Progenitor cell of endocrine pancreas (in vitro differentiated cells): ENCODE measurements at regions not wholly inside any gene's neighbourhood (a gene's known extent, or its start where the extent isn't known, plus 50 kb on each side); places are given as distances from the start of the nearest gene placed in this dataset.

ENCODE experiments used
- DNase-seq: peaks from one replicate; pipeline ENCODE4 v3.0.0; 2021; ENCODE audit warnings: low spot score; ENCODE audit not compliant: unreplicated experiment
- H3K27ac Mint-ChIP-seq: 2 replicates; pipeline ENCODE4 v1.8.0; 2021; ENCODE audit warnings: mild to moderate bottlenecking, moderate library complexity, mixed read lengths
- H3K27me3 Mint-ChIP-seq: 2 replicates; pipeline ENCODE4 v1.8.0; 2021; ENCODE audit warnings: mixed read lengths
- H3K36me3 Mint-ChIP-seq: 2 replicates; pipeline ENCODE4 v1.8.0; 2022; ENCODE audit warnings: mixed read lengths; ENCODE audit not compliant: insufficient read depth
- H3K4me1 Mint-ChIP-seq: 2 replicates; pipeline ENCODE4 v1.8.0; 2021; ENCODE audit warnings: low read depth, mixed read lengths
- H3K4me3 Mint-ChIP-seq: 2 replicates; pipeline ENCODE4 v1.8.0; 2021; ENCODE audit warnings: low read depth, mild to moderate bottlenecking, moderate library complexity, mixed read lengths
- H3K9me3 Mint-ChIP-seq: 2 replicates; pipeline ENCODE4 v1.8.0; 2021; ENCODE audit warnings: low read depth, mixed read lengths
- CTCF ChIP-seq: fragments of 200-600 bp; sonication (generic); IDR thresholded peaks from one replicate; pipeline ENCODE4 v1.5.0; 2021; ENCODE audit warnings: antibody characterized with exemption, mild to moderate bottlenecking; ENCODE audit not compliant: unreplicated experiment

- no peaks in the 10 kb centered on the region for H3K9me3 Mint-ChIP-seq
- no peaks in the 10 kb centered on the region for H3K36me3 Mint-ChIP-seq
- no peak for TF ChIP-seq CTCF
- H3K4me3 Mint-ChIP-seq: no peak overlapping the region
- peaks cover 3% of the 10 kb centered on the region for H3K27me3 Mint-ChIP-seq
- DNase-seq: no peak
- peaks cover 22% of the 10 kb centered on the region for H3K4me1 Mint-ChIP-seq
- H3K27ac Mint-ChIP-seq: no peak overlapping the region
These were observed 119.0 kb upstream of the FGF3 start for GRCh38 chr11:69938206-69938605.

GRCh38 chr11:69939551-69940245, 120.5 kb upstream of the FGF3 start:
- Mint-ChIP-seq H3K27ac (peak overlapping the region; percentile 83), H3K27me3 (no peaks in the 10 kb centered on the region)

GRCh38 chr11:69940246-69940610, 121.0 kb upstream of the FGF3 start:
- H3K4me3 Mint-ChIP-seq: no peak overlapping the region
- H3K36me3 Mint-ChIP-seq: no peaks in the 10 kb centered on the region
- no peaks in the 10 kb centered on the region for H3K27me3 Mint-ChIP-seq
- H3K27ac Mint-ChIP-seq: no peak overlapping the region
- H3K4me1 Mint-ChIP-seq: peaks cover 20% of the 10 kb centered on the region
- H3K9me3 Mint-ChIP-seq: no peaks in the 10 kb centered on the region
- no peak for DNase-seq
- no peak for TF ChIP-seq CTCF

More at GRCh38 chr11:69939551-69940245, 120.5 kb upstream of the FGF3 start:
- no peak for TF ChIP-seq CTCF
- H3K4me3 Mint-ChIP-seq: no peak overlapping the region
- no peaks in the 10 kb centered on the region for H3K36me3 Mint-ChIP-seq
- H3K4me1 Mint-ChIP-seq: peaks cover 20% of the 10 kb centered on the region
- no peak for DNase-seq
- H3K9me3 Mint-ChIP-seq: no peaks in the 10 kb centered on the region

GRCh38 chr11:69941546-69942332, 122.5 kb upstream of the FGF3 start:
- Mint-ChIP-seq H3K4me3 (no peak overlapping the region), H3K27me3 (no peaks in the 10 kb centered on the region), H3K4me1 (peaks cover 20% of the 10 kb centered on the region), H3K36me3 (no peaks in the 10 kb centered on the region), H3K9me3 (no peaks in the 10 kb centered on the region), H3K27ac (peak overlapping the region; percentile 17)
- DNase-seq: no peak
- no peak for TF ChIP-seq CTCF

- H3K9me3 Mint-ChIP-seq: no peaks in the 10 kb centered on the region
- DNase-seq: no peak
- H3K27me3 Mint-ChIP-seq: no peaks in the 10 kb centered on the region
- peaks cover 20% of the 10 kb centered on the region for H3K4me1 Mint-ChIP-seq
- peak overlapping the region; percentile 67 for H3K27ac Mint-ChIP-seq
- no peak for TF ChIP-seq CTCF
- no peak overlapping the region for H3K4me3 Mint-ChIP-seq
- no peaks in the 10 kb centered on the region for H3K36me3 Mint-ChIP-seq
These were observed 123.2 kb upstream of the FGF3 start for GRCh38 chr11:69942333-69942820.
